HepG2 (cell line): ENCODE measurements at regions not wholly inside any gene's neighbourhood (a gene's known extent, or its start where the extent isn't known, plus 50 kb on each side); places are given as distances from the start of the nearest gene placed in this dataset.
A peak's percentile ranks its signal among the peaks of the same experiment; 100 is the strongest.

Experiments
- ATAC-seq: fragments of 200-7000 bp; cut with Tn5 transposase; 3 replicates; pipeline ENCODE4 v1.9.1; 2020; ENCODE audit warnings: mild to moderate bottlenecking, moderate library complexity
- BruUV-seq: library from RNA; stranded (reverse); fragments of 400-500 nt; replicated peaks from 2 replicates; lab custom pipeline; 2021; lab: Mats Ljungman, UMichigan
- CTCF ChIA-PET: fragments of 300-600 bp; formaldehyde crosslinking; extraction: SDS; loops from one replicate; lab custom pipeline; 2021; ENCODE audit warnings: low total read pairs, inconsistent platforms, low intra/inter-chr PET ratio; lab: Yijun Ruan, JAX
- POLR2A ChIA-PET: fragments of 350-600 bp; sonication (Branson Sonifier 250); formaldehyde crosslinking; loops from one replicate; lab custom pipeline; 2020; ENCODE audit warnings: antibody characterized with exemption, inconsistent platforms; lab: Yijun Ruan, JAX
- DNase-seq: peaks from one replicate; pipeline ENCODE4 v3.0.0-alpha.2; 2015; ENCODE audit warnings: low spot score
- FAIRE-seq: peaks from 3 replicates; lab custom pipeline; 2011; peaks lifted over from hg19 to GRCh38; lab: Jason Lieb, UNC
- H2AFZ ChIP-seq: one replicate; pipeline ENCODE4 v1.6.1; 2011; ENCODE audit warnings: low read length, inconsistent platforms
- H3K27ac ChIP-seq: fragments of 300-600 bp; 3 replicates; pipeline ENCODE4 v1.8.0; 2011; ENCODE audit warnings: mixed run types, mild to moderate bottlenecking, mixed read lengths, low read length, inconsistent platforms; ENCODE audit not compliant: insufficient read depth; ENCODE audit errors: extremely low read length
- H3K27me3 ChIP-seq, 2 experiments: fragments of 200-600 bp in 1 of 2; 2 replicates in 1 of 2; 3 replicates in 1 of 2; pipeline versions ENCODE4 v1.6.0 to v1.8.0; 2011; ENCODE audit warnings: low read length in 2 of 2, mild to moderate bottlenecking in 2 of 2, moderate library complexity in 2 of 2, inconsistent platforms in 1 of 2; ENCODE audit not compliant: insufficient read depth in 2 of 2, control insufficient read depth in 1 of 2
- H3K36me3 ChIP-seq, 2 experiments: fragments of 200-600 bp in 1 of 2; replicated peaks in 1 of 2; 2 replicates in 1 of 2; 3 replicates in 1 of 2; pipeline versions ENCODE4 v1.5.1 to v1.8.0; 2011; ENCODE audit warnings: low read length in 2 of 2, inconsistent platforms in 1 of 2; ENCODE audit not compliant: insufficient read depth in 2 of 2, control insufficient read depth in 1 of 2
- H3K4me1 ChIP-seq: 2 replicates; pipeline ENCODE4 v1.5.1; 2012; ENCODE audit warnings: low read length, inconsistent platforms; ENCODE audit not compliant: insufficient read depth
- H3K4me2 ChIP-seq: 2 replicates; pipeline ENCODE4 v1.6.0; 2011; ENCODE audit warnings: low read depth, low read length, inconsistent platforms
- H3K4me3 ChIP-seq, 3 experiments: fragments of 200-600 bp in 1 of 3; sonication (generic), shearing (Covaris generic) in 1 of 3; replicated peaks in 1 of 3; 2 replicates each; pipeline ENCODE4 v1.5.1; 2011 to 2016; ENCODE audit warnings: low read length in 3 of 3, inconsistent platforms in 2 of 3, low read depth in 2 of 3, mild to moderate bottlenecking in 2 of 3, control low read depth in 1 of 3, mixed read lengths in 1 of 3; ENCODE audit not compliant: insufficient read depth in 1 of 3
- H3K79me2 ChIP-seq: one replicate; pipeline ENCODE4 v1.6.1; 2011; ENCODE audit warnings: low read length, inconsistent platforms; ENCODE audit not compliant: insufficient read depth
- H3K9ac ChIP-seq: 2 replicates; pipeline ENCODE4 v1.6.0; 2011; ENCODE audit warnings: mild to moderate bottlenecking, low read depth, low read length, inconsistent platforms; ENCODE audit not compliant: insufficient read depth
- H3K9me3 ChIP-seq: 2 replicates; pipeline ENCODE4 v1.5.1; 2012; ENCODE audit warnings: mild to moderate bottlenecking, low read length
- H4K20me1 ChIP-seq: 2 replicates; pipeline ENCODE4 v1.6.0; 2011; ENCODE audit warnings: inconsistent platforms, mild to moderate bottlenecking, low read length, moderate library complexity; ENCODE audit not compliant: insufficient read depth
- KAT8 ChIP-seq: IDR thresholded peaks from 2 replicates; pipeline ENCODE4 v1.6.1; 2016; ENCODE audit warnings: missing genetic modification reagents, missing compliant biosample characterization
- MYC ChIP-seq: sonication (generic); formaldehyde crosslinking; IDR thresholded peaks from 2 replicates; pipeline ENCODE4 v1.9.0; 2021; ENCODE audit warnings: missing genetic modification reagents, borderline replicate concordance
- POLR2A ChIP-seq, 2 experiments: IDR thresholded peaks; 2 replicates each; pipeline ENCODE4 v1.6.1; 2011; ENCODE audit warnings: low read depth in 2 of 2, low read length in 2 of 2, mild to moderate bottlenecking in 1 of 2, moderate library complexity in 1 of 2; ENCODE audit not compliant: insufficient read depth in 1 of 2
- SIX4 ChIP-seq: sonication (generic); formaldehyde crosslinking; IDR thresholded peaks from 2 replicates; pipeline ENCODE4 v1.4.0; 2020; ENCODE audit warnings: missing genetic modification reagents
- U2AF1 ChIP-seq: fragments of 200-400 bp; formaldehyde crosslinking; optimal IDR thresholded peaks from 2 replicates; pipeline ENCODE3; 2017; ENCODE audit warnings: mild to moderate bottlenecking, low read depth, low read length
- ZBTB42 ChIP-seq: sonication (generic); formaldehyde crosslinking; IDR thresholded peaks from 2 replicates; pipeline ENCODE4 v1.5.0; 2020; ENCODE audit warnings: mild to moderate bottlenecking, missing genetic modification reagents
- ZNF180 ChIP-seq: sonication (generic); formaldehyde crosslinking; IDR thresholded peaks from 2 replicates; pipeline ENCODE4 v1.4.0; 2020; ENCODE audit warnings: low read depth, missing genetic modification reagents, borderline replicate concordance
- ZNF891 ChIP-seq: sonication (generic); formaldehyde crosslinking; IDR thresholded peaks from 2 replicates; pipeline ENCODE4 v1.5.0; 2020; ENCODE audit warnings: mild to moderate bottlenecking, missing genetic modification reagents
- ZZZ3 ChIP-seq: sonication (generic); formaldehyde crosslinking; IDR thresholded peaks from 2 replicates; pipeline ENCODE4 v1.4.0; 2020; ENCODE audit warnings: missing genetic modification reagents, mild to moderate bottlenecking, borderline replicate concordance
- WGBS: methylation state at CpG from one replicate; pipeline ENCODE4 v1.1.6; 2017; ENCODE audit warnings: low lambda C conversion rate; 5-methylcytosine and 5-hydroxymethylcytosine counted together
- in situ Hi-C: cut with HindIII; loops from 2 replicates; pipeline ENCODE4 v1.10.0; 2017; ENCODE audit warnings: low pct_unique_long_range_greater_than_20kb; ENCODE audit not compliant: extremely low pct_ligation_motif_present
- intact Hi-C: fragments of 100-400 bp; cut with micrococcal nuclease; formaldehyde crosslinking; loops from one replicate; pipeline ENCODE4 v1.10.0; 2022; ENCODE audit not compliant: unreplicated experiment
- TF ChIP-seq, protein P1 (sequence below): sonication (generic); formaldehyde crosslinking; IDR thresholded peaks from 2 replicates; pipeline ENCODE4 v1.8.0; 2022; ENCODE audit warnings: mild to moderate bottlenecking, missing genetic modification reagents

DNA sequence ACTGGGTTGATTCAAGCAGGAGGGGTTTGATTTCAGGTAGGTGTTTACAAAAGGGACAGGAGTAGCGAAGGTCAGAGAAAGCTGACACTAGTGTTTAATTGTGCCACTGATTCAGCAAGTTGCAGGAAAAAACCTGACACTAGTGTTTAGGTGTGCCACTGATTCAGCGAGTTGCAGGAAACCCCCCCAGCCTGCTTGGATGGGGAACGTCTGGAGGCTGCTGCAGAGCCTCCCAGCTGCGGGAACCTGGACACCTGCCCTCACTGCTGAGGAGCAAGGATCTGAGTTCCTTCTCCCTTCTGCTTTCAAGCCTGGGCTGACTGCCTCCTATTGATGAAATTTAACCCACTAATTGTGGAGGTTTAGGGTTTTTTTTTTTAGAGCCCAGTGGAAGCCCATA is 84.2 kb downstream of the AVPR1A start:
- Histone ChIP-seq H3K9me3 (no peaks in the 10 kb centered on the region), H3K4me1 (peaks cover 7% of the 10 kb centered on the region)
- no TSS peak for BruUV-seq
- TF ChIP-seq POLR2A (IDR thresholded peaks at IDR 0.05; ENCODE audit: insufficient read depth in 1 of 2, low read depth in 2 of 2, low read length in 2 of 2) (no peak), MYC (no peak), KAT8 (no peak), SIX4 (CRISPR knock-in tag) (no peak), ZBTB42 (CRISPR knock-in tag) (no peak), ZZZ3 (CRISPR knock-in tag) (no peak), ZNF891 (CRISPR knock-in tag) (no peak), ZNF180 (CRISPR knock-in tag) (no peak), U2AF1 (no peak)
- TF ChIP-seq, protein P1, sequence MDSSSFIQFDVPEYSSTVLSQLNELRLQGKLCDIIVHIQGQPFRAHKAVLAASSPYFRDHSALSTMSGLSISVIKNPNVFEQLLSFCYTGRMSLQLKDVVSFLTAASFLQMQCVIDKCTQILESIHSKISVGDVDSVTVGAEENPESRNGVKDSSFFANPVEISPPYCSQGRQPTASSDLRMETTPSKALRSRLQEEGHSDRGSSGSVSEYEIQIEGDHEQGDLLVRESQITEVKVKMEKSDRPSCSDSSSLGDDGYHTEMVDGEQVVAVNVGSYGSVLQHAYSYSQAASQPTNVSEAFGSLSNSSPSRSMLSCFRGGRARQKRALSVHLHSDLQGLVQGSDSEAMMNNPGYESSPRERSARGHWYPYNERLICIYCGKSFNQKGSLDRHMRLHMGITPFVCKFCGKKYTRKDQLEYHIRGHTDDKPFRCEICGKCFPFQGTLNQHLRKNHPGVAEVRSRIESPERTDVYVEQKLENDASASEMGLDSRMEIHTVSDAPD, result no peak
- TF ChIP-seq, all 625 proteins: peak for 0
- no peaks in the 10 kb centered on the region for H4K20me1 ChIP-seq
- no peak overlapping the region for H3K9ac ChIP-seq
- WGBS, result 8% methylated on average over 1 of the region's 4 CpGs
- H3K79me2 ChIP-seq, result no peaks in the 10 kb centered on the region
- intact Hi-C loops (loop anchor here (5.0 kb wide), 1 partner anchor 214 kb away; no protein-coding TSS in a partner anchor), in situ Hi-C loops (loop anchor here (25.0 kb wide), 1 partner anchor 479 kb away; no protein-coding TSS in a partner anchor)
- H3K4me3 ChIP-seq, result no peak overlapping the region
- no peak for FAIRE-seq
- peak overlapping the region; percentile 26; the same call in 1 of the 2 replicates for H3K4me2 ChIP-seq
- no peaks in the 10 kb centered on the region for H3K36me3 ChIP-seq
- POLR2A ChIA-PET, result no interaction called here
- no peak overlapping the region for H3K27ac ChIP-seq
- no peaks in the 10 kb centered on the region for H3K27me3 ChIP-seq
- no peak for DNase-seq
- CTCF ChIA-PET, result no interaction called here
- H2AFZ ChIP-seq, result no peak overlapping the region
- ATAC-seq, result no peak
